GM20000 (cell line): ENCODE measurements at regions not wholly inside any gene's neighbourhood (a gene's known extent, or its start where the extent isn't known, plus 50 kb on each side); places are given as distances from the start of the nearest gene placed in this dataset.

Experiments
- DNase-seq: peaks from one replicate; pipeline ENCODE4 v3.0.0; 2012; ENCODE audit warnings: low spot score
- TF ChIP-seq, protein P1 (sequence below): IDR thresholded peaks from 2 replicates; pipeline ENCODE4 v1.5.1; 2012; ENCODE audit warnings: mild to moderate bottlenecking, control low read depth; ENCODE audit errors: extremely low read depth, missing control alignments

DNA sequence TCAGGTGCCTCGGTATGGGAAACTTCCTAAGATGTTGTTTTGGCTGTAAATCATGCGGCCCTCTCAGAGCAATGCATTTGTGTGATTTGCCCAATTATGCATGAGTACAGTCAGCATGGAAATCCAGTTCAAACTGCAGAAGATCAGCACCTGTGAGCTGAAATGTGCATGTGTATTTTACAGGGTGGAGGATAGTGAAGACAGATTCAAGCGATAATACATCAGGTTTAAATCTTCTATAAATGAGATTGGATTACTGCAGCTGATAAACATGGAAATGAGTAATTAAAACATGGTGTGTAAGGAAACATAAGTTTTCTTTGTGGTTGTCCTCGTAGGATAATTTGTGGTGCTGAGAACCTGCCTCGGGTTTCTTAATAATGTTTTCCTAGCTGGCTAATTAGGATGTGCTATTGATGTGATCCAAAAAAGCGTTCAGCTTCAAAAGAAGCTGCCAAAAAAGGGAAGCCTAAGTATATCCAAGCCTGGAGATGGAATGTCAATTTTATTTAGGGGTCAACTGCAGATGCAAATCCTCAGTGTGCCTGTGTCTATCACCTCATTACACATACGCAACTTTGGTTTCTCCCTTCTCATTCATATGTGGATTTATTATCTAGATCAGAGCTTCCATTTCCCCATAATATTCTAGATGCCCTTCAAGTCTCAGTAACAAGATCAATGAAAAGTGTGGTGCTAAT, 117.1 kb upstream of the CCDC28A start:
- no peak for DNase-seq
- TF ChIP-seq, protein P1, sequence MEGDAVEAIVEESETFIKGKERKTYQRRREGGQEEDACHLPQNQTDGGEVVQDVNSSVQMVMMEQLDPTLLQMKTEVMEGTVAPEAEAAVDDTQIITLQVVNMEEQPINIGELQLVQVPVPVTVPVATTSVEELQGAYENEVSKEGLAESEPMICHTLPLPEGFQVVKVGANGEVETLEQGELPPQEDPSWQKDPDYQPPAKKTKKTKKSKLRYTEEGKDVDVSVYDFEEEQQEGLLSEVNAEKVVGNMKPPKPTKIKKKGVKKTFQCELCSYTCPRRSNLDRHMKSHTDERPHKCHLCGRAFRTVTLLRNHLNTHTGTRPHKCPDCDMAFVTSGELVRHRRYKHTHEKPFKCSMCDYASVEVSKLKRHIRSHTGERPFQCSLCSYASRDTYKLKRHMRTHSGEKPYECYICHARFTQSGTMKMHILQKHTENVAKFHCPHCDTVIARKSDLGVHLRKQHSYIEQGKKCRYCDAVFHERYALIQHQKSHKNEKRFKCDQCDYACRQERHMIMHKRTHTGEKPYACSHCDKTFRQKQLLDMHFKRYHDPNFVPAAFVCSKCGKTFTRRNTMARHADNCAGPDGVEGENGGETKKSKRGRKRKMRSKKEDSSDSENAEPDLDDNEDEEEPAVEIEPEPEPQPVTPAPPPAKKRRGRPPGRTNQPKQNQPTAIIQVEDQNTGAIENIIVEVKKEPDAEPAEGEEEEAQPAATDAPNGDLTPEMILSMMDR: no peak

DNA sequence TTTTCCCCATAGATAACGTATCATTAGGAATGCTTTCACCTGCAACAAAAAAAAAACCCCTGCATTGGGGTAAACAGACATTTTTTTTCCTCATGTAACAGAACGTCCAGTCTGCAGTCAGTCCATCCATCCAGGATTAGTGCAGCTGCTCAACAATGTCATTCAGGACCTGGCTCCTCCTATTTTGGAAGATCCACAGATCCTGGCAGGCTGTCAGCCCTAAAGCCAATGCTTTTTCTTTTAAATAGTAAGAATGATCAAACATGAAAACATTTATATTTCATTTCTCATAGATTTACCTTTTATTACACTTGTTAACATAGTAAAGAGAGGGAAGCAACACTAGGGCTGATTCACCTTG, 116.5 kb upstream of the CCDC28A start:
- no peak for DNase-seq
- TF ChIP-seq, protein P1: no peak

DNA sequence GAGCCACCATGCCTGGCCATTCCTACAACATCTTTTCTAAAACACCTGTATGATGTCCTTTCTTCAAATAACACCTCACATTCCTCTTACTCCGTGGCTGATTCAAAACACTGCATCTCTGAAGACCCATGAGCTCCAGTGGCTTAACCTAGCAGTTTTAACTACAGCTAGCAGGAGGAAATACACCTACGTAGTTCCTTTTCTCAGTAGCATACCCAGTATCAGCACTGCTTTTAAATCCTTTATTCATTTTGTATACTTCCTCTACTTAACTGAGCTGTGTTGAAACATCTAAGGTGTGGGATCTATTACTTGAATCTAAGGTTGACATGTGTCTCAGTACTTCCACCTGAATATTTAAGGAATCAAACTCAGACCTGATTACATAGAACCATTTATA, 113.6 kb upstream of the CCDC28A start:
- TF ChIP-seq, protein P1: no peak
- peak; percentile 21 for DNase-seq

DNA sequence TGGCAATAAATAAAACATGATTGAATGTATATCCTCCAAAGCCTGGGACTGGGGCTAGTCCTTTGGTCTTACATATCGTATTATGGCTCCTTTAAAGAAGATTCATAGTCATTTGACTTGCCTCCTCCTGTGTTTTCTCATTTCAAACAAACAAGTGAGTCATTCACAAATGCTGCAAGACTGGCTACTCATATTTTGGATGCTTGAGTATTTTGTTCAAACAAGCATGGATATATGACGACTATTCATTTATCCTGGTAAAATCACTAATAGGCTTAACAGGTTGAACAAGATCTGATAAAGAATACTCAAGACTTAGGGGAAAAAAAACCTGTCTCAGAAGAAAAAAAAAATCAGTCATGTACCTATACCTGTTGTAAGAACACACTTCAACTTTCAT, 111.1 kb upstream of the CCDC28A start:
- TF ChIP-seq, protein P1: no peak
- no peak for DNase-seq

DNA sequence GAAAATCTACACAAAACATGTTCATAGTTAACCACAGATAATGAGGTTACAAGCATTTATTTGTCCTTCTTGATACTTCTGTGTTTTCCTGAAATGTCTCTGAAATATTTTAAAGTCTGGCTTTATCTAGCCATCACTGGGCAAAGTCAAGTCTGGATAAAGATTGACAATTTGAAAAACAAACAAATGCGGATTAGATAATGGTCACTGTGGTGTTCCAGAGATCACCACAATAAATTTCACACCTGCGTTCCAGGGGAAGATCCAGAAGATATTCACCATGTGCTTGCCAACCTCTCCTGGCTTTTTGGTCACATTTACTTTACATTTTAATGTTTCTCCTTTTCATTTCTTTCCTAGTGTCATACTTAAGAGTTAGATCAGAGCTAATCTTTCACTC, 109.7 kb upstream of the CCDC28A start:
- DNase-seq: no peak

DNA sequence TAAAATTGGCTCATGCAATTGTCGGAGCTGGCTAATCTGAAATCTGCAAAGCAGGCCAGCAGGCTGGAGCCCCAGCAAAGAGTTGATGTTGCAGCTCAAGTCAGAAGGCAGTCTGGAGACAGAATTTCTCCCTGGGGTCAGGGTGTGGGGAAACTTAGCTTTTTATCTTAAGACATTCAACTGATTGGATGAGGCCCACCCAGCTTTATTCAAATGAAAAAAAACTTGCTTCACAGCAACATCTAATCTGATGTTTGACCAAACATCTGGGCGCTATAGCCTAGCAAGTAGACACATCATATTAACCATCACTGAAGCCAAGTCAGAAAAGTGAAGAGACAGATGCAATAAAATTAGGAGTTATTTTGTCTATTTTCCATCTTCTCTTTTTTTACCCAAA, 108.8 kb upstream of the CCDC28A start:
- TF ChIP-seq, protein P1: no peak
- no peak for DNase-seq

More for the DNA sequence above, 109.7 kb upstream of the CCDC28A start:
- TF ChIP-seq, protein P1: no peak

DNA sequence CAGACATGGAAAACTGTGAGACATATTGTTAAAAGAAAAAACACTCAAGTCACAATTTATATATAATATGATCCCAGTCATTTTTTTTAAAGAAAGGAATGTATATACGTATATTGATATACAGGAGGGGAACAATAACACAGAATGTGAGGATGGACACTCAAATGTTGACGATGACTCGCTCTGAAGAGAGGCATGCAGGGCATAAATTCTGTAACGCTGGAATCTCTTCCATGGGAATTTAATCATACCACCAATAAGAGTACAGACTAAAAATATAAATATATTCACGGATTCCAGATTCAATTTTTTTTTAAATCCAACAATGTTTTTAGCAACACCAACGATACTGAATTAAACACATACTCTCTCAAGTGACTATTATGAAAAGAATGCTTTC, 106.9 kb upstream of the CCDC28A start:
- TF ChIP-seq, protein P1: no peak
- DNase-seq: no peak
